ENCODE measurements at regions not wholly inside any gene's neighbourhood (a gene's known extent, or its start where the extent isn't known, plus 50 kb on each side); places are given as distances from the start of the nearest gene placed in this dataset.

DNA sequence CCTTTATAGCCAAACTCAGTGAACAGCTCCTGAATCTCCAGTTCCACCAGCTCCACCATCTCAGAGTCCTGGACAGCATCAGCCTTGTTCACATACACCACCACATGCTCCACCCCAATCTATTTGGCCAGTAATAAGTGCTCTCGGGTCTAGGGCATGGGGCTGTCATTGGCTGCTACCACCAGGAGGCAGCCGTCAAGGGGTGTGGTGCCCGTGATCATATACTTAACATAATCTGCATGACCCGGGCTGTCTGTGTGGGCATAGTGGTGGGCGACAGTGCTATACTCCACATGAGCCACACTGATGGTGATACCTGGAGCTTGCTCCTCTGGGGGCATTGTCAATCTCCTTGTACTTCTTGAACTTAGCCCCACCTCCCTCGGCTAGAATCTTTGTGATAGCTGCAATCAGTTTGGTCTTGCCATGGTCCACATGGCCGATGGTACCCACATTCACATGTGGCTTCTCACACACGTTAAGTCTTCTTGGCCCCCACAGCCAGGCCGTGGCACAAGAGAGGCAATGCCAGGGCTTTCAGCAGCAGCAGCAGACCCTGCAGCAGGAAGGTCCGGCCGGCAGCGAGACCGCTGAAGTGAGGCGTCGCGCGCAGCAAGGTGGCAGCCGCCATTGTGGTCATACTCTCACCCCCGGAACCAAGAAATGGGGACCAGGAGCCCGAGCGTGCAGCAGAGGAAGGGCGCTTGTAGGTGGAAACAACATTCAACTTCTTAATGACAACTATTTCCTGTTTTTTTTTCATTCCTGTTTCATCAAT is 210.3 kb upstream of the WSB1 start:
- no peak for ATAC-seq
- H3K27ac ChIP-seq: no peak overlapping the region
- no peak overlapping the region for H3K4me3 ChIP-seq
- H3K36me3 ChIP-seq (replicated peaks in 1 of 2; ENCODE audit: insufficient read depth in 1 of 2, low read depth in 2 of 2): no peaks in the 10 kb centered on the region
- no peaks in the 10 kb centered on the region for H3K9me3 ChIP-seq
- 68 to 77% methylated on average over 17 to 22 of the region's 22 CpGs for WGBS, 2 donors
- no peak for TF ChIP-seq POLR2A (IDR thresholded peaks at IDR 0.05)
- TF ChIP-seq, protein P1, sequence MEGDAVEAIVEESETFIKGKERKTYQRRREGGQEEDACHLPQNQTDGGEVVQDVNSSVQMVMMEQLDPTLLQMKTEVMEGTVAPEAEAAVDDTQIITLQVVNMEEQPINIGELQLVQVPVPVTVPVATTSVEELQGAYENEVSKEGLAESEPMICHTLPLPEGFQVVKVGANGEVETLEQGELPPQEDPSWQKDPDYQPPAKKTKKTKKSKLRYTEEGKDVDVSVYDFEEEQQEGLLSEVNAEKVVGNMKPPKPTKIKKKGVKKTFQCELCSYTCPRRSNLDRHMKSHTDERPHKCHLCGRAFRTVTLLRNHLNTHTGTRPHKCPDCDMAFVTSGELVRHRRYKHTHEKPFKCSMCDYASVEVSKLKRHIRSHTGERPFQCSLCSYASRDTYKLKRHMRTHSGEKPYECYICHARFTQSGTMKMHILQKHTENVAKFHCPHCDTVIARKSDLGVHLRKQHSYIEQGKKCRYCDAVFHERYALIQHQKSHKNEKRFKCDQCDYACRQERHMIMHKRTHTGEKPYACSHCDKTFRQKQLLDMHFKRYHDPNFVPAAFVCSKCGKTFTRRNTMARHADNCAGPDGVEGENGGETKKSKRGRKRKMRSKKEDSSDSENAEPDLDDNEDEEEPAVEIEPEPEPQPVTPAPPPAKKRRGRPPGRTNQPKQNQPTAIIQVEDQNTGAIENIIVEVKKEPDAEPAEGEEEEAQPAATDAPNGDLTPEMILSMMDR (IDR thresholded peaks at IDR 0.05): no peak
- H3K27me3 ChIP-seq: no peaks in the 10 kb centered on the region
- no peaks in the 10 kb centered on the region for H3K4me1 ChIP-seq
- DNase-seq: no peak
- intact Hi-C loops (cut with DNase I): no loop called here

DNA sequence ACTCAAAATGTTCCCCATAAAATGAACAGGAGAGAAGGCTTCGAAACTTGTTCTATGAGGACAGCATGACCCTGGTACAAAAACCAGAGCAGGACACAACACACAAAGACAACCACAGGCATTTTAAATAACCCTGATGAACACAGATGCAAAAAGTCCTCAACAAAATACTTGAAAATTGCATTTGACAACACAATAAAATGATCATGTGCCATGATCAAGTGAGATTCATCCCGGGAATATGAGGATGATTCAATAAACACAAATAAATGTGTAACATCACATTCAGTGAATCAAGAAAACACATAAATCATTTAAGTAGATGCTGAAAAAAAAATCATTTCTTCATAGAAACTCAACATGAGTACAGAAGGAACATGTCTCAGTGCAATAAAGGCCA is 208.4 kb upstream of the WSB1 start:
- Histone ChIP-seq H3K27ac (no peak overlapping the region), H3K4me3 (no peak overlapping the region), H3K36me3 (replicated peaks in 1 of 2; ENCODE audit: insufficient read depth in 1 of 2, low read depth in 2 of 2) (no peaks in the 10 kb centered on the region), H3K4me1 (no peaks in the 10 kb centered on the region), H3K27me3 (no peaks in the 10 kb centered on the region), H3K9me3 (no peaks in the 10 kb centered on the region)
- 47 to 48% methylated on average over 2 of the region's 2 CpGs for WGBS, 2 donors
- no peak for TF ChIP-seq POLR2A (IDR thresholded peaks at IDR 0.05)
- TF ChIP-seq, protein P1 (IDR thresholded peaks at IDR 0.05): no peak
- no peak for ATAC-seq
- intact Hi-C loops (cut with DNase I): no loop called here
- no peak for DNase-seq

DNA sequence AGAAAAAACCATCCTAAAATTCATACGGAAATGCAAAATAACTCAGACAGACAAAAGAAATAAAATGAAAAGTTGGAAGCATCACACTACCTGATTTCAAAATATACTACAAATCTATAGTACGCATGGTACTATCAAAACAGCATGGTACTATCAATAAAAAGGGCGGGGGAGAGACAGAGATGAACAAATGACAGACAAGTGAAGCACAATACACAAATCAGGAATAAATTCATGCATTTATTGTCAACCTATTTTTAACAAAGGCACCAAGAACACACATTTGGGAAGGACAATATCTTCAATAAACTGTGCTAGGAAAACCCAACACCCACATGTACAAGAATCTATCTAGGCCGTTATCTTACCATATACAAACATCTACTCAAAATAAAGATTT is 207.4 kb upstream of the WSB1 start:
- Histone ChIP-seq H3K4me3 (no peak overlapping the region), H3K9me3 (no peaks in the 10 kb centered on the region), H3K4me1 (no peaks in the 10 kb centered on the region), H3K27ac (no peak overlapping the region), H3K27me3 (no peaks in the 10 kb centered on the region), H3K36me3 (replicated peaks in 1 of 2; ENCODE audit: insufficient read depth in 1 of 2, low read depth in 2 of 2) (no peaks in the 10 kb centered on the region)
- no peak for ATAC-seq
- DNase-seq: no peak
- no peak for TF ChIP-seq POLR2A (IDR thresholded peaks at IDR 0.05)
- TF ChIP-seq, protein P1 (IDR thresholded peaks at IDR 0.05): no peak
- 41 to 59% methylated on average over 4 of the region's 4 CpGs for WGBS, 2 donors
- intact Hi-C loops (cut with DNase I): no loop called here

DNA sequence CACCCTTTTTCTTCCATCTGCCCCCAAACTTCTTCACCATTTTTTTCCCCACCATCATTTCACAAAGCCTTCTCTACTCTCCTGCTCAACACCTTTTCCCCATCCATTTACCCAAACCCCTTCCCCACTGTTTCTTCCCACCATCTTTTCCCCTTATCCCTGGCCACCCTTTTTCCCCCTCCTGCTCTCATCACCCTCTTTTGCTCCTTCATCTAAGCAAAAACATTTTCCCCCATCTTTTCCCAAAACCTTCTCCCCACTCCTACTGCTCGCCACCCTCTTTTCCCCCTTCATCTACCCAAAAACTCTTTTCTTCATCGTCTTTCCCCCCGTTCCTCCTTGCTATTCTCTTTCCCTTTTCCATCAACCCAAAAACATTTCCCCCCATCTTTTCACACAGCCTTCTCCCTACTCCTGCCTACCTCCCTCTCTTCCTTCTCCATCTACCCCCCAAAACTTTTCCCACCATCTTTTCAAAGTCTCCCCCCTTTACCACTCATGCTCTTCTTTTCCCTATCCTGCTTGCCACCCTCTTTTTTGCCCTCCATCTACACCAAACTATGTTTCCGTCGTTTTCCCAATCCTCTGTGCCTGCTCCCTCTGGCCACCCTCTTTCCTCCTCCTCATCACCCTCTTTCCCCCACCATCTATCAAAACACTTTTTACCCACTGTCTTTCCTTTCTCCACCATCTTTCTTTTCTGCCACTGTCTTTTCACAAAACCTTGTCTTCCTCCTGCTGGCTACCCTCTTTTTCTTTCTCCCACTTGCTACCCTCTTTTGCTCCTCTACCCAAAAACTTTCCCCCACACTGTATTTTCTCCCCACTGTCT is 205.8 kb upstream of the WSB1 start:
- H3K4me3 ChIP-seq: no peak overlapping the region
- WGBS, 2 donors: 51 to 62% methylated on average over 5 of the region's 5 CpGs
- intact Hi-C loops (cut with DNase I): no loop called here
- no peak overlapping the region for H3K27ac ChIP-seq
- TF ChIP-seq, protein P1 (IDR thresholded peaks at IDR 0.05): no peak
- no peak for TF ChIP-seq POLR2A (IDR thresholded peaks at IDR 0.05)
- no peak for ATAC-seq
- no peak for DNase-seq
- no peaks in the 10 kb centered on the region for H3K36me3 ChIP-seq (replicated peaks in 1 of 2; ENCODE audit: insufficient read depth in 1 of 2, low read depth in 2 of 2)
- H3K9me3 ChIP-seq: no peaks in the 10 kb centered on the region
- H3K27me3 ChIP-seq: no peaks in the 10 kb centered on the region
- H3K4me1 ChIP-seq: no peaks in the 10 kb centered on the region

Measured in body of pancreas (tissue), 4 donors.